OCI-LY3 (cell line): ENCODE measurements at regions not wholly inside any gene's neighbourhood (a gene's known extent, or its start where the extent isn't known, plus 50 kb on each side); places are given as distances from the start of the nearest gene placed in this dataset.

ENCODE experiments used
- H2AFZ ChIP-seq: fragments of 200-600, 300-600 bp; shearing (Covaris generic); 2 replicates; pipeline ENCODE4 v1.6.0; 2014; ENCODE audit warnings: antibody characterized with exemption, low read depth, low read length
- H3K27ac ChIP-seq: fragments of 200-600, 300-600 bp; sonication (generic); 2 replicates; pipeline ENCODE4 v1.5.1; 2014; ENCODE audit warnings: mild to moderate bottlenecking, low read length, moderate library complexity, mixed read lengths
- H3K27me3 ChIP-seq: fragments of 200-600, 300-600 bp; sonication (generic); 2 replicates; pipeline ENCODE4 v1.6.1; 2014; ENCODE audit warnings: low read depth, low read length, mixed read lengths
- H3K36me3 ChIP-seq: fragments of 200-600, 300-600 bp; sonication (generic); replicated peaks from 2 replicates; pipeline ENCODE3; 2014; ENCODE audit warnings: low read depth, low read length, mixed read lengths
- H3K4me1 ChIP-seq: fragments of 300-600, 200-600 bp; sonication (generic); 2 replicates; pipeline ENCODE4 v1.6.1; 2014; ENCODE audit warnings: low read length, mixed read lengths
- H3K4me2 ChIP-seq: fragments of 200-600, 300-600 bp; sonication (generic); 2 replicates; pipeline ENCODE4 v1.6.1; 2014; ENCODE audit warnings: low read length, mixed read lengths
- H3K4me3 ChIP-seq: fragments of 300-600, 200-600 bp; sonication (generic); 2 replicates; pipeline ENCODE4 v1.5.1; 2014; ENCODE audit warnings: antibody characterized with exemption, mild to moderate bottlenecking, low read length, moderate library complexity
- H3K79me2 ChIP-seq: fragments of 300-600, 200-600 bp; shearing (Covaris generic); 2 replicates; pipeline ENCODE4 v1.6.1; 2014; ENCODE audit warnings: mild to moderate bottlenecking, low read length, mixed read lengths
- H3K9ac ChIP-seq: fragments of 300-600, 200-600 bp; shearing (Covaris generic); 2 replicates; pipeline ENCODE4 v1.6.0; 2014; ENCODE audit warnings: mild to moderate bottlenecking, low read length, moderate library complexity
- H3K9me3 ChIP-seq: fragments of 200-600, 300-600 bp; shearing (Covaris generic); 2 replicates; pipeline ENCODE4 v1.6.1; 2014; ENCODE audit warnings: low read length, mixed read lengths; ENCODE audit not compliant: insufficient read depth
- H4K20me1 ChIP-seq: fragments of 200-600, 300-600 bp; sonication (generic); 2 replicates; pipeline ENCODE4 v1.6.1; 2016; ENCODE audit warnings: low read length, mixed read lengths; ENCODE audit not compliant: insufficient read depth
- EZH2phosphoT487 ChIP-seq: fragments of 200-600 bp; shearing (Covaris generic); IDR thresholded peaks from 2 replicates; pipeline ENCODE4 v1.6.1; 2018; ENCODE audit warnings: antibody characterized with exemption, mixed run types, low read depth
- TF ChIP-seq, protein P1 (sequence below): fragments of 200-600, 300-600 bp; sonication (generic); IDR thresholded peaks from 2 replicates; pipeline ENCODE4 v1.5.1; 2014; ENCODE audit warnings: antibody characterized with exemption, low read length, low read depth

DNA sequence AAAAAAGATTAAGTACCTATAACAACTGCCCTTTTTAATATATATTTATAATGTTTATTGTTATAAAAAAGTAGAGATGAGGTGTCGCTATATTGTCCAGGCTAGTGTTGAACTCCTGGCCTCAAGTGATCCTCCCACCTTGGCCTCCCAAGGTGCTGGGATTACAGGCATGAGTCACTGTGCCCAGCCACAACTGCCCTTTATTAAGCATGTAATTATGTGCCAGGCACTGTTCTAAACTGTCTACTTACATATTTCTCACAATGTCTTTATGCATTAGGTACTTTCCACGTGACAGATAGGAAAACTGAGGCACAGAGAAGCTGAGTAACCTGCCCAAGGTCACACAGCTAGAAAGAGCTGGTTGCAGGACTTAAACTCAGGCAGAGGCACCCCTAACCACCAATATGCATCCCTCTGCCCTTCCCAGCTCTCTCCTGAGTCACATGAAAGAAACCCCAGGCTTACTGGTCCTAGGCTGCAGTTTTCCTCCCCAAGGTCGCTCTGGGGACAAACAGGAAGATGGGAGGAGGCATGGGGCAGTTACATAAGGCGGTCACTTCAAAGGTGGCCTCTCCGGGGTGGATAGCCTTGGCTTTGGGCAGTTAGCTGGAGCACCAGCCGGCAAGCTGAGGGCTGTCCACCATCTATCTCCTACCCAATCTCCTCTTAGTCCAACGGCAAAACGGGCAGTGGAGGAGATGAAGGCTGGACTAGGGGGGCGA is 54.6 kb upstream of the TBX3 start:
- Histone ChIP-seq H3K4me3 (no peak overlapping the region), H3K4me2 (no peak overlapping the region), H3K79me2 (no peaks in the 10 kb centered on the region), H3K27me3 (no peaks in the 10 kb centered on the region), H3K9ac (no peak overlapping the region), H3K36me3 (no peaks in the 10 kb centered on the region), H2AFZ (no peak overlapping the region), H3K4me1 (no peaks in the 10 kb centered on the region), H3K9me3 (no peaks in the 10 kb centered on the region), H4K20me1 (no peaks in the 10 kb centered on the region), H3K27ac (no peak overlapping the region)
- TF ChIP-seq, protein P1, sequence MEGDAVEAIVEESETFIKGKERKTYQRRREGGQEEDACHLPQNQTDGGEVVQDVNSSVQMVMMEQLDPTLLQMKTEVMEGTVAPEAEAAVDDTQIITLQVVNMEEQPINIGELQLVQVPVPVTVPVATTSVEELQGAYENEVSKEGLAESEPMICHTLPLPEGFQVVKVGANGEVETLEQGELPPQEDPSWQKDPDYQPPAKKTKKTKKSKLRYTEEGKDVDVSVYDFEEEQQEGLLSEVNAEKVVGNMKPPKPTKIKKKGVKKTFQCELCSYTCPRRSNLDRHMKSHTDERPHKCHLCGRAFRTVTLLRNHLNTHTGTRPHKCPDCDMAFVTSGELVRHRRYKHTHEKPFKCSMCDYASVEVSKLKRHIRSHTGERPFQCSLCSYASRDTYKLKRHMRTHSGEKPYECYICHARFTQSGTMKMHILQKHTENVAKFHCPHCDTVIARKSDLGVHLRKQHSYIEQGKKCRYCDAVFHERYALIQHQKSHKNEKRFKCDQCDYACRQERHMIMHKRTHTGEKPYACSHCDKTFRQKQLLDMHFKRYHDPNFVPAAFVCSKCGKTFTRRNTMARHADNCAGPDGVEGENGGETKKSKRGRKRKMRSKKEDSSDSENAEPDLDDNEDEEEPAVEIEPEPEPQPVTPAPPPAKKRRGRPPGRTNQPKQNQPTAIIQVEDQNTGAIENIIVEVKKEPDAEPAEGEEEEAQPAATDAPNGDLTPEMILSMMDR = no peak
- TF ChIP-seq EZH2phosphoT487 = no peak

DNA sequence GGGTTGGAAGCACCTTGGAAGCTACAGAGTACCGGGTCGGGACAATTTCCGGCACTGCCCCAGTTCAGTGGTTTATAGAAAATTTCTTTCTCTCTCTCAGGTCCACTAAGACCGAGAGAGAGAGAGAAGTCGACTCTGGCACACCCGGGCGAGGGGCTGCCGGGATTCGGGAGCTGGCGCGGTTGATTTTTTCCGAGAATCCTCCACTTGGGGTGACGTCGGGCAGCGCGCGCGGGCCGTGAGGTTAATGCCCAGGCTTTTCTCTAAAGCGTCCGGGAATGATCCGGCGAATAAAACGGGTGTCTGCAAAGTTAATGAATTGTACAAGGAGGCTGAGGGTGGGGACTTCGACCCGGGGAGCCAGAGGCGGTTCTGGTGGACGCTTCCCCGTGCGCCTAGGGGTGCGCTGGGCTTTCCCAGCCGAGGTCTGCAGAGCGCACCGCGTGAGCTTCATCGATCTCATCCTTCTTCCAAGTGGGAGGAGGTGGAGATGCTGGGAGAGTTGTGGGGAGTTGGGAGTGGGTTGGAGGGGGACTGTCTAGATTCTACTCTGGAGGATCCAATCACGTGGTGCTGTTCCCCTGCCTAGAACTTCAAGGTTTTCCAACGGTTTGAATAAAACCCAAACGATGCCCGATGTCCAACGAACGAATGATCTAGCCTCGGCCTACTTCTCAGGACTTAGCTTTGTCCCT is 51.9 kb upstream of the TBX3 start:
- Histone ChIP-seq H3K36me3 (no peaks in the 10 kb centered on the region), H2AFZ (no peak overlapping the region), H3K4me1 (no peaks in the 10 kb centered on the region)

DNA sequence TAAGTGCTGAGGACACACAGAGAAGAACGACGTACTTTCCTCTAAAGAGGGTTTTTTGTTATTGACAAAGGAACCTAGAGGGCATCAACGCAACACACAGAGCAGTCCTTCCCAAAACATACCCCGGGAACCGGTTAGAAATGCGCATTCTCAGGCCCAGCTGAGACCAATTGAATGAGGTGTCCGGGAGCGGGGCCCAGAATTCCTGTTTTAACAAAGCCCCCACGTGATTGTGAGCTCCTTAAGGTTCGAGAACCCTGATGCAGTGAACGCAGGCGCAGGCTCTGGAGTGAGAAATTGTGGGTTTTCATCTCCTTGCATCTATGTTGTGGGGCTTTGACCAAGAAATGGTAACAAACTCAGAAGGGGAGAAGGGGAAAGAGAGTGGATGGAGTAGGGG is 51.0 kb upstream of the TBX3 start:
- Histone ChIP-seq H3K9me3 (no peaks in the 10 kb centered on the region), H3K4me1 (no peaks in the 10 kb centered on the region), H3K4me2 (no peak overlapping the region), H3K9ac (no peak overlapping the region), H2AFZ (no peak overlapping the region), H3K27ac (no peak overlapping the region), H3K79me2 (no peaks in the 10 kb centered on the region), H3K27me3 (no peaks in the 10 kb centered on the region), H4K20me1 (no peaks in the 10 kb centered on the region), H3K4me3 (no peak overlapping the region), H3K36me3 (no peaks in the 10 kb centered on the region)
- TF ChIP-seq, protein P1 = no peak
- no peak for TF ChIP-seq EZH2phosphoT487

More for the DNA sequence above, 51.9 kb upstream of the TBX3 start:
- TF ChIP-seq EZH2phosphoT487 = no peak
- TF ChIP-seq, protein P1 = no peak
- Histone ChIP-seq H3K9me3 (no peaks in the 10 kb centered on the region), H3K27ac (no peak overlapping the region), H4K20me1 (no peaks in the 10 kb centered on the region), H3K4me3 (no peak overlapping the region), H3K27me3 (no peaks in the 10 kb centered on the region), H3K9ac (no peak overlapping the region), H3K79me2 (no peaks in the 10 kb centered on the region), H3K4me2 (no peak overlapping the region)

DNA sequence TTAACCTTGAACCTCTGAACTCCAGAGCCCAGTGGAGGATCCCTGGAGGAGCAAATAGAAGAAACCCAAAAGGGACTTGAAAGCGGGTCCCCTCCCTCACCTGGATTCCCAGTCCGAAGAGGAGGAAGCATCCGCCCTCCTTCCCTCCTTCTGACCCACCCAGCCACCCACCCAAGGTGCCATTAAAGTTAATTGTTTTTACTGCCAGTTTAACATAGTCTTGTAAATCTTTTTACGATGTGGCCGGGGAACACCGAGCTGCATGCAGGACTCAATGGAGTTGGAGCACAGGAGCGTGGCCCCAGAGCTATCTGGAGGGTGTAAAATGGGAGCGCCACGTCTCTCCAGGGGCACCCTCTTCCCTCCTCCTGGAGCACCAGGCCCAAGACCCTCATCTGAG is 49.9 kb upstream of the TBX3 start:
- H3K27ac ChIP-seq = no peak overlapping the region
- H3K9me3 ChIP-seq = no peaks in the 10 kb centered on the region
- no peaks in the 10 kb centered on the region for H3K27me3 ChIP-seq
- H3K79me2 ChIP-seq = no peaks in the 10 kb centered on the region
- no peak overlapping the region for H2AFZ ChIP-seq
- H3K4me2 ChIP-seq = no peak overlapping the region
- TF ChIP-seq, protein P1 = no peak
- TF ChIP-seq EZH2phosphoT487 = no peak
- no peaks in the 10 kb centered on the region for H3K36me3 ChIP-seq
- no peak overlapping the region for H3K9ac ChIP-seq
- H3K4me3 ChIP-seq = no peak overlapping the region
- H3K4me1 ChIP-seq = no peaks in the 10 kb centered on the region
- no peaks in the 10 kb centered on the region for H4K20me1 ChIP-seq
